ENCODE measurements at regions not wholly inside any gene's neighbourhood (a gene's known extent, or its start where the extent isn't known, plus 50 kb on each side); places are given as distances from the start of the nearest gene placed in this dataset.
"Not testable (repeated sequence)": the region's sequence is repeated elsewhere in the genome, so short reads cannot be mapped to it uniquely, and the experiment has no call there.

GRCh38 chr1:47679301-47679791 is 241.5 kb downstream of the FOXD2 start:
- DNase-seq (ENCODE audit: insufficient read length, low spot score) (no peak), FAIRE-seq (no peak)

- FAIRE-seq (no peak), DNase-seq (ENCODE audit: insufficient read length, low spot score) (no peak)
Observed at GRCh38 chr1:47679826-47680225, 242.0 kb downstream of the FOXD2 start.

GRCh38 chr1:47680815-47681475 is 243.1 kb downstream of the FOXD2 start:
- FAIRE-seq, result no peak
- no peak for DNase-seq (ENCODE audit: insufficient read length, low spot score)

GRCh38 chr1:47681735-47682134 is 243.9 kb downstream of the FOXD2 start:
- FAIRE-seq (no peak), DNase-seq (ENCODE audit: insufficient read length, low spot score) (no peak)

GRCh38 chr1:47682198-47682597 is 244.4 kb downstream of the FOXD2 start:
- DNase-seq (ENCODE audit: insufficient read length, low spot score) (no peak), FAIRE-seq (no peak)

GRCh38 chr1:47682786-47683350 is 245.0 kb downstream of the FOXD2 start:
- DNase-seq (ENCODE audit: insufficient read length, low spot score) (no peak), FAIRE-seq (no peak)

- FAIRE-seq (no peak), DNase-seq (ENCODE audit: insufficient read length, low spot score) (no peak)
Observed at GRCh38 chr1:47683401-47683800, 245.6 kb downstream of the FOXD2 start.

- DNase-seq (ENCODE audit: insufficient read length, low spot score) (no peak), FAIRE-seq (no peak)
Observed at GRCh38 chr1:47684518-47684917, 246.7 kb downstream of the FOXD2 start.

GRCh38 chr1:47684964-47685762 is 247.3 kb downstream of the FOXD2 start:
- no peak for DNase-seq (ENCODE audit: insufficient read length, low spot score)
- FAIRE-seq, result no peak

- DNase-seq (ENCODE audit: insufficient read length, low spot score) (no peak), FAIRE-seq (no peak)
Observed at GRCh38 chr1:47685763-47686066, 247.9 kb downstream of the FOXD2 start.

GRCh38 chr1:47686731-47687630 is 249.1 kb downstream of the FOXD2 start:
- FAIRE-seq (no peak), DNase-seq (ENCODE audit: insufficient read length, low spot score) (no peak)

GRCh38 chr1:47687631-47688460 is 250.0 kb downstream of the FOXD2 start:
- FAIRE-seq, result no peak
- DNase-seq (ENCODE audit: insufficient read length, low spot score), result no peak

GRCh38 chr1:47688461-47689296 is 250.8 kb downstream of the FOXD2 start:
- DNase-seq (ENCODE audit: insufficient read length, low spot score) (no peak), FAIRE-seq (no peak)

GRCh38 chr1:47689894-47690293 is 252.1 kb downstream of the FOXD2 start:
- DNase-seq (ENCODE audit: insufficient read length, low spot score) (no peak), FAIRE-seq (no peak)

- DNase-seq (ENCODE audit: insufficient read length, low spot score) (no peak), FAIRE-seq (no peak)
Observed at GRCh38 chr1:47690341-47691250, 252.8 kb downstream of the FOXD2 start.

- FAIRE-seq; DNase-seq (ENCODE audit: insufficient read length, low spot score): not testable (repeated sequence)
Observed at GRCh38 chr1:47691293-47691692, 253.4 kb downstream of the FOXD2 start.

GRCh38 chr1:47692196-47692595 is 254.4 kb downstream of the FOXD2 start:
- DNase-seq (ENCODE audit: insufficient read length, low spot score) (no peak), FAIRE-seq (no peak)

- no peak for DNase-seq (ENCODE audit: insufficient read length, low spot score)
- no peak for FAIRE-seq
Observed at GRCh38 chr1:47693115-47693514, 255.3 kb downstream of the FOXD2 start.

All from GM19239 (cell line).